C4-2B (cell line): ENCODE measurements at regions not wholly inside any gene's neighbourhood (a gene's known extent, or its start where the extent isn't known, plus 50 kb on each side); places are given as distances from the start of the nearest gene placed in this dataset.

Experiments used
- H3K27ac ChIP-seq: fragments of 450-650 bp; 2 replicates; pipeline ENCODE4 v1.5.1; 2017
- ZFX ChIP-seq: fragments of 450-650 bp; IDR thresholded peaks from 2 replicates; pipeline ENCODE4 v1.6.1; 2017
- TF ChIP-seq, protein P1 (sequence below): fragments of 450-650 bp; conservative IDR thresholded peaks from 2 replicates; pipeline ENCODE4 v1.5.1; 2017; ENCODE audit warnings: mild to moderate bottlenecking

DNA sequence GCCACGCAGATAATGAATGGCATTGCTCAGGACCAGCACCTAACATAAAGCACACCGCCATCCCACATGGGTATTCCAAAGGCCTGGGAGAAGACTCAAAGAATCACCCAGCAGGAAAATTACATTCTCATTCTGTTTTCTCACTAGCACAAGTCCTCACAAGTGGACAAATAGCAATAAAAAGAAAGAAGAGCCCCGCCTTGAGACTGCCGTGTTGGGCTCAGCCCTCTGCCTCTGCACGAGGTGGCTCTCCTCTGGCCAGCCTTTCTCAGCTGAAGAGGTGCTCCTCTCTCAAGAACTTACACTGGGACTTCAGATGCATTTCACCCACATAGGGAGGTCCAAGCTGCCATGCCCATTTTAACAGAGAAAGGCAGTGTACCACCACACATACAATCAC is 207.5 kb downstream of the SPTSSA start:
- no peak overlapping the region for H3K27ac ChIP-seq
- TF ChIP-seq, protein P1, sequence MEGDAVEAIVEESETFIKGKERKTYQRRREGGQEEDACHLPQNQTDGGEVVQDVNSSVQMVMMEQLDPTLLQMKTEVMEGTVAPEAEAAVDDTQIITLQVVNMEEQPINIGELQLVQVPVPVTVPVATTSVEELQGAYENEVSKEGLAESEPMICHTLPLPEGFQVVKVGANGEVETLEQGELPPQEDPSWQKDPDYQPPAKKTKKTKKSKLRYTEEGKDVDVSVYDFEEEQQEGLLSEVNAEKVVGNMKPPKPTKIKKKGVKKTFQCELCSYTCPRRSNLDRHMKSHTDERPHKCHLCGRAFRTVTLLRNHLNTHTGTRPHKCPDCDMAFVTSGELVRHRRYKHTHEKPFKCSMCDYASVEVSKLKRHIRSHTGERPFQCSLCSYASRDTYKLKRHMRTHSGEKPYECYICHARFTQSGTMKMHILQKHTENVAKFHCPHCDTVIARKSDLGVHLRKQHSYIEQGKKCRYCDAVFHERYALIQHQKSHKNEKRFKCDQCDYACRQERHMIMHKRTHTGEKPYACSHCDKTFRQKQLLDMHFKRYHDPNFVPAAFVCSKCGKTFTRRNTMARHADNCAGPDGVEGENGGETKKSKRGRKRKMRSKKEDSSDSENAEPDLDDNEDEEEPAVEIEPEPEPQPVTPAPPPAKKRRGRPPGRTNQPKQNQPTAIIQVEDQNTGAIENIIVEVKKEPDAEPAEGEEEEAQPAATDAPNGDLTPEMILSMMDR, result no peak
- no peak for TF ChIP-seq ZFX

DNA sequence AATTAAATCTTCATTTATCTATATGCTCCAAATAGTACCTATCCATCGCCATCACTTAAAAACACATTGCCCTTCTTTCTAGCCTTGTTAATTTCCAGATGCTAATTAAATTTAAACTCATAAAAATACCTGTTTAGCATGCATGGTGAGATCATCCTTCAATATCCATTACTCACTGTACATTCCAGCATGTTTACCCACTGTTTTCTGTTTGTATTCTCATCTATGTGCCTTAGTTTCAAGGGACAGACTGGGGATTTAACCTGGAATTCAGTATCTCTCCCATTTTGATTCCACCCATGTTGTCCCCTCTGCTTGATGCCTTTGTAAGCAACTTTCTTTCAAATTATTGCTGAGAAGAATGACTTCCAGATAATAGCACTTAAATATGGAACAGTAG is 208.0 kb downstream of the SPTSSA start:
- TF ChIP-seq, protein P1, result no peak
- H3K27ac ChIP-seq, result no peak overlapping the region

GRCh38 chr14:34252227-34252626 is 209.8 kb downstream of the SPTSSA start:
- no peak overlapping the region for H3K27ac ChIP-seq
- TF ChIP-seq, protein P1, result no peak
- TF ChIP-seq ZFX, result no peak

- TF ChIP-seq, protein P1, result no peak
- TF ChIP-seq ZFX, result no peak
- no peak overlapping the region for H3K27ac ChIP-seq
Measured at GRCh38 chr14:34251662-34252061, 210.4 kb downstream of the SPTSSA start.

- no peak for TF ChIP-seq ZFX
- TF ChIP-seq, protein P1, result no peak
- H3K27ac ChIP-seq, result no peak overlapping the region
Measured at GRCh38 chr14:34250959-34251358, 211.1 kb downstream of the SPTSSA start.

DNA sequence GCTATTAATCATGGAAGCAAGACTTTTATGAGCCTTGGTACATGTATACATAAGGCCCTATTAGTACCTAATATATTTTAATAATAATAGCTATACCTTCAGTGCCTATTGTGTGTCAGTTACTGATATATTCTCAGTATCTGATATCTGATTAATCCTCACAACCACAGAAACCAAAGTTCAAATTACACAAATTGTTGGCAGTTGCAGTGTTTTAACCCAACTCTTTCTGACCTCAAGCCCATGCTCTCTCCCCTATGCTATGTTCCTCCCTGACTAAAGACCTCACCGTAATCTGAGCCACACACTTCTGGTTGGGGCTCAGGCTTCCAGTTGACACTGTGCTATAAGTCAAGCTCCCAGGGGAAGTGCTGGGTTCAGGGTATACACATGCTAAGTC is 214.4 kb downstream of the SPTSSA start:
- no peak overlapping the region for H3K27ac ChIP-seq
- no peak for TF ChIP-seq ZFX
- TF ChIP-seq, protein P1, result no peak

DNA sequence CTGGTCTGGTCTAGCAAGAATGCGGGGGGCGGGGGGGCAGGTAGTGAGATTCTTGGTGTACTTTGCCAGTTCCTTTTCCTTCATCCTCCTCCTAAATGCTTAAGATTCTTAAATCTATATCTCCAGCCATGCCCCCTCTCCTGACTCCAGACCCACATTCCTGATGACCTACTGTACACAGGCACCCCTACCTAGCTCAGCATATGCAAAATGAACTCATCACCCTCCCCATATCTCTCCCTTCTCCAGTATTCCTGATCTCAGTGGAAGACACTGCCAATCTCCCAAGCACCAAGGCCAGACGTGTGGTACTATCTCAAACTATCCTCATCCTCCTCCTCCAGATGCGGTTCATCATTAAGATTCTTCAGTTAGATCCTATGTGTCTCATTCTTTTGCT is 215.8 kb downstream of the SPTSSA start:
- H3K27ac ChIP-seq, result no peak overlapping the region
- no peak for TF ChIP-seq ZFX
- TF ChIP-seq, protein P1, result no peak
